ENCODE measurements at regions not wholly inside any gene's neighbourhood (a gene's known extent, or its start where the extent isn't known, plus 50 kb on each side); places are given as distances from the start of the nearest gene placed in this dataset.

DNA sequence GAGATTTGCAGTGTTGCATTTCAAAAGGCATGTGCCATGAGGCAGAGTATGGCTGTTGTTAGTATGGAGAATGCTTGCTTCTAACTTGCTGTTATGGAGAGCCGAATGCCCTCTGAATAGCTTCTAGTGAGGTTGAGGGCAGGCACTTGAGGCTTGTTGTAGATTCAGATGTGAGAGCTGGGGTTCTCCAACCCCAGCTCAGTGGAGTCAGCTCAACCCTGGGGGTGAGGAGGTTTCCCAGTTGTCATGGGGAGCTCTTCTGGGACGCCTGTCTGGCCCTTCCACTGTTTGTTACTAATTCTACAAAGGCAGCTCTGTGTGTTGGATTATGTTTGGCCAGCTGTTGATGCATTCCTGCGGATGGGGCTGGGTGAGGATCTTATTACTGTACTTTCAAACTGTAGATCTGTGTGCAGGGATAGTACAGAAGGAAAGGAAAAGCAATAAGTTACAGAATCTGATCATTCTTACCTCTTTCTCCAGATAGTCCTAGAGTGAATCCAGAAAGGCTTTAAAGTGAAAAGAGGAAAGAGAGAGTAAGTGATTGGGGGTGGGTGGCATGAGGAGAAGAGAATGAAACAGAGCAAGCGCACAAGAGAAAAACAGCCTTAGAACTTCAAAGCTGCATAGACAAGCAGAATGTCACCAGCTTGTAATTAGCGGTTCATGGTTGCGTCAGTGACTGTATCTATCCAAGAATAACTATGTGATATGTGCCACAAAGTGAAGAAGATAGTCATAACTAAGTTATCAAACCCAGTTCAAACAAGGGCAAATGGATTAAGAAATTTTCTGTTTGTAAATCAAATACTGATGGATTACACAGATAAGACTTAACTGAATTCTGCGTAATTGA is 148.7 kb downstream of the PRL start:
- peaks cover 0 to 31% (median 9%) of the 10 kb centered on the region in 6 donors for H3K4me1 ChIP-seq
- no peaks in the 10 kb centered on the region for H3K9me3 ChIP-seq
- intact Hi-C loops (cut with DNase I; ENCODE audit: low total_unique reads) = no loop called here
- TF ChIP-seq POLR2AphosphoS5 (IDR thresholded peaks at IDR 0.05) (no peak), POLR2A (IDR thresholded peaks at IDR 0.05) (no peak), CTCF (IDR thresholded peaks at IDR 0.05 in 8 of 11, conservative IDR thresholded peaks at IDR 0.05 in 3 of 11) (no peak)
- H3K27ac ChIP-seq = no peak overlapping the region
- H3K36me3 ChIP-seq = no peaks in the 10 kb centered on the region
- peaks cover 0 to 22% (median 0%) of the 10 kb centered on the region in 7 donors for H3K27me3 ChIP-seq (replicated peaks in 1 of 7)
- no peak for DNase-seq
- H3K4me3 ChIP-seq = no peak overlapping the region
- 67 to 77% (median 72%) methylated on average over 7 of the region's 7 CpGs for WGBS, 5 donors

- H3K36me3 ChIP-seq = no peaks in the 10 kb centered on the region
- H3K27ac ChIP-seq = no peak overlapping the region
- H3K27me3 ChIP-seq (replicated peaks in 1 of 7) = peaks cover 0 to 22% (median 0%) of the 10 kb centered on the region in 7 donors
- no peaks in the 10 kb centered on the region for H3K9me3 ChIP-seq
- WGBS, 5 donors = 26 to 47% (median 35%) methylated on average over 3 of the region's 3 CpGs
- intact Hi-C loops (cut with DNase I; ENCODE audit: low total_unique reads) = no loop called here
- TF ChIP-seq POLR2A (IDR thresholded peaks at IDR 0.05) = no peak
- no peak for TF ChIP-seq POLR2AphosphoS5 (IDR thresholded peaks at IDR 0.05)
- TF ChIP-seq CTCF (IDR thresholded peaks at IDR 0.05 in 8 of 11, conservative IDR thresholded peaks at IDR 0.05 in 3 of 11) = no peak
- DNase-seq = no peak
- no peak overlapping the region for H3K4me3 ChIP-seq
- peaks cover 0 to 37% (median 9%) of the 10 kb centered on the region in 6 donors for H3K4me1 ChIP-seq
Observed at GRCh38 chr6:22149096-22149495, 147.7 kb downstream of the PRL start.

- no peaks in the 10 kb centered on the region for H3K36me3 ChIP-seq
- no peak overlapping the region for H3K27ac ChIP-seq
- H3K4me3 ChIP-seq = no peak overlapping the region
- H3K4me1 ChIP-seq = peaks cover 0 to 38% (median 9%) of the 10 kb centered on the region in 6 donors
- peaks cover 0 to 22% (median 0%) of the 10 kb centered on the region in 7 donors for H3K27me3 ChIP-seq (replicated peaks in 1 of 7)
- no peak for DNase-seq
- whole genome bisulfite sequencing, 5 donors = 77 to 82% (median 80%) methylated on average over 11 of the region's 11 CpGs
- intact Hi-C loops (cut with DNase I; ENCODE audit: low total_unique reads) = no loop called here
- H3K9me3 ChIP-seq = no peaks in the 10 kb centered on the region
- no peak for TF ChIP-seq POLR2A (IDR thresholded peaks at IDR 0.05)
Observed at GRCh38 chr6:22149501-22150367, 147.1 kb downstream of the PRL start.

DNA sequence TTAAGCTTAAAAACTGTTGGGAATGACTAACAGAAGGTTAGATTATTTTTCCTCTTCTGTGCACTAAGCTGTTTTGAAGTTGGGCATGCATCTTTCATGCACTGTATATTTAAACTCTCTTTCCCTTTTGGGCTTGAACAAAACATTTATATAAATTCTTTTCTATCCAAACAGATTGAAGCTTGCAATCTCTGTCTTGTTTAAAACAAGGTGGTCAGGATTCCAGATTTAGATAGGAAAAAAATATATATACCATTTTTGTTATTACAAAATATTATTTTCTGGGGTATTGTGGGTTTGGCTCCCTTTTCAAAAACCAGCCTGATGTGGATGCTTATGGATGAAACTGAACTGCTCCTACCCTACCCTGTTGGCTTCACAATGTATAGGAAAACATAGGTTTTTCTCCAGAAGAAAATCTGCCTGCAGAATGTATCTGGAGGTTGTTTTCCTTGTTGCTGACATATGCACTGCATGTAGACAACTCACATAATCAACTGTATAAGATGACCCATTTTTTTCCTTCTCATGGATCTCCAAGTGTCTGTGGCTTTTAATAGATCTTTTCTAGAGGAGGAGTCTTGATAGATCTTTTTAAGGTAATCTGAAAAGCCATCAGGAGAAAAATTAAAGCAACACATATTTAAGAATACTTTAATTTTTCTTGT is 146.3 kb downstream of the PRL start:
- Histone ChIP-seq H3K4me1 (peaks cover 0 to 38% (median 9%) of the 10 kb centered on the region in 6 donors), H3K4me3 (no peak overlapping the region), H3K27ac (no peak overlapping the region), H3K27me3 (replicated peaks in 1 of 7) (peaks cover 0 to 22% (median 0%) of the 10 kb centered on the region in 7 donors), H3K9me3 (no peaks in the 10 kb centered on the region), H3K36me3 (no peaks in the 10 kb centered on the region)
- intact Hi-C loops (cut with DNase I; ENCODE audit: low total_unique reads) = no loop called here
- no peak for TF ChIP-seq CTCF (IDR thresholded peaks at IDR 0.05 in 8 of 11, conservative IDR thresholded peaks at IDR 0.05 in 3 of 11)
- TF ChIP-seq POLR2AphosphoS5 (IDR thresholded peaks at IDR 0.05) = no peak
- TF ChIP-seq POLR2A (IDR thresholded peaks at IDR 0.05) = no peak
- DNase-seq = no peak
